HEK293 (cell line): ENCODE measurements at regions not wholly inside any gene's neighbourhood (a gene's known extent, or its start where the extent isn't known, plus 50 kb on each side); places are given as distances from the start of the nearest gene placed in this dataset.

Experiments used
- CTCF ChIA-PET: fragments of 350-600 bp; formaldehyde crosslinking; extraction: SDS; loops from one replicate; lab custom pipeline; 2021; ENCODE audit warnings: antibody characterized with exemption; lab: Yijun Ruan, JAX
- POLR2A ChIA-PET: fragments of 300-600 bp; formaldehyde crosslinking; extraction: SDS; loops from one replicate; lab custom pipeline; 2020; ENCODE audit warnings: antibody characterized with exemption, inconsistent platforms; lab: Yijun Ruan, JAX
- H3K27ac ChIP-seq: fragments of 200-500 bp; sonication (Bioruptor generic); 2 replicates; pipeline ENCODE4 v1.5.1; 2014; ENCODE audit warnings: low read depth, low read length, control low read depth, inconsistent platforms; ENCODE audit errors: extremely low read depth
- H3K36me3 ChIP-seq, 2 experiments: fragments of 200-500 bp in 1 of 2; sonication (Bioruptor generic) in 1 of 2; 1 replicate in 1 of 2; 2 replicates in 1 of 2; pipeline ENCODE4 v1.5.1; 2014 to 2017; ENCODE audit warnings: inconsistent platforms in 2 of 2, low read length in 2 of 2; ENCODE audit not compliant: control insufficient read depth in 2 of 2, insufficient read depth in 1 of 2
- H3K4me1 ChIP-seq: fragments of 200-500 bp; sonication (Bioruptor generic); 2 replicates; pipeline ENCODE4 v1.5.1; 2014; ENCODE audit warnings: mild to moderate bottlenecking, low read length, inconsistent platforms; ENCODE audit not compliant: control insufficient read depth, insufficient read depth
- H3K4me3 ChIP-seq: 2 replicates; pipeline ENCODE4 v1.5.1; 2011; ENCODE audit warnings: low read depth, mild to moderate bottlenecking, control low read depth, low read length, moderate library complexity
- H3K9me3 ChIP-seq: fragments of 200-500 bp; sonication (Bioruptor generic); 2 replicates; pipeline ENCODE4 v1.5.1; 2014; ENCODE audit warnings: low read depth, low read length, inconsistent platforms; ENCODE audit not compliant: control insufficient read depth, insufficient read depth
- GFI1B ChIP-seq: fragments of 450-650 bp; formaldehyde crosslinking; IDR thresholded peaks from 2 replicates; pipeline ENCODE4 v1.5.1; 2016; ENCODE audit warnings: missing biosample characterization, missing genetic modification characterization
- KLF8 ChIP-seq: fragments of 450-650 bp; formaldehyde crosslinking; IDR thresholded peaks from 2 replicates; pipeline ENCODE4 v1.5.1; 2016; ENCODE audit warnings: missing biosample characterization, missing genetic modification characterization
- OSR2 ChIP-seq: fragments of 450-650 bp; formaldehyde crosslinking; IDR thresholded peaks from 2 replicates; pipeline ENCODE4 v1.5.1; 2016; ENCODE audit warnings: missing biosample characterization, missing genetic modification characterization
- SCRT1 ChIP-seq: fragments of 450-650 bp; formaldehyde crosslinking; IDR thresholded peaks from 2 replicates; pipeline ENCODE4 v1.5.1; 2016; ENCODE audit warnings: missing biosample characterization, missing genetic modification characterization, borderline replicate concordance
- TRIM28 ChIP-seq: IDR thresholded peaks from 2 replicates; pipeline ENCODE4 v1.6.1; 2011; ENCODE audit warnings: low read length, control low read depth, borderline replicate concordance
- WT1 ChIP-seq: fragments of 450-650 bp; formaldehyde crosslinking; IDR thresholded peaks from 2 replicates; pipeline ENCODE4 v1.5.1; 2016; ENCODE audit warnings: missing biosample characterization, missing genetic modification characterization
- ZBTB1 ChIP-seq: fragments of 450-650 bp; formaldehyde crosslinking; IDR thresholded peaks from 2 replicates; pipeline ENCODE4 v1.5.1; 2016; ENCODE audit warnings: missing biosample characterization, missing genetic modification characterization
- ZNF138 ChIP-seq: fragments of 450-650 bp; formaldehyde crosslinking; IDR thresholded peaks from 2 replicates; pipeline ENCODE4 v1.5.1; 2016; ENCODE audit warnings: missing biosample characterization, missing genetic modification characterization, borderline replicate concordance
- ZNF148 ChIP-seq: fragments of 450-650 bp; formaldehyde crosslinking; IDR thresholded peaks from 2 replicates; pipeline ENCODE4 v1.5.0; 2017; ENCODE audit warnings: missing biosample characterization, missing genetic modification characterization, borderline replicate concordance
- ZNF16 ChIP-seq: fragments of 450-650 bp; formaldehyde crosslinking; IDR thresholded peaks from 2 replicates; pipeline ENCODE4 v1.5.1; 2016; ENCODE audit warnings: low read depth, missing biosample characterization, missing genetic modification characterization
- ZNF2 ChIP-seq: fragments of 450-650 bp; formaldehyde crosslinking; IDR thresholded peaks from 2 replicates; pipeline ENCODE4 v1.5.1; 2016; ENCODE audit warnings: missing biosample characterization, missing genetic modification characterization
- ZNF211 ChIP-seq: fragments of 450-650 bp; formaldehyde crosslinking; IDR thresholded peaks from 2 replicates; pipeline ENCODE4 v1.5.1; 2016; ENCODE audit warnings: low read depth, missing biosample characterization, missing genetic modification characterization
- ZNF280D ChIP-seq: fragments of 450-650 bp; formaldehyde crosslinking; IDR thresholded peaks from 2 replicates; pipeline ENCODE4 v1.5.1; 2016; ENCODE audit warnings: missing biosample characterization, missing genetic modification characterization
- ZNF335 ChIP-seq: fragments of 450-650 bp; formaldehyde crosslinking; conservative IDR thresholded peaks from 2 replicates; pipeline ENCODE4 v1.5.1; 2016; ENCODE audit warnings: missing biosample characterization, missing genetic modification characterization
- ZNF555 ChIP-seq: fragments of 450-650 bp; formaldehyde crosslinking; conservative IDR thresholded peaks from 2 replicates; pipeline ENCODE4 v1.5.1; 2017; ENCODE audit warnings: missing biosample characterization, mild to moderate bottlenecking, missing genetic modification characterization, inconsistent platforms
- ZNF560 ChIP-seq: fragments of 450-650 bp; formaldehyde crosslinking; IDR thresholded peaks from 2 replicates; pipeline ENCODE4 v1.5.1; 2017; ENCODE audit warnings: missing biosample characterization, missing genetic modification characterization, borderline replicate concordance
- ZNF747 ChIP-seq: fragments of 450-650 bp; formaldehyde crosslinking; IDR thresholded peaks from 2 replicates; pipeline ENCODE4 v1.5.1; 2016; ENCODE audit warnings: missing biosample characterization, missing genetic modification characterization
- ZNF785 ChIP-seq: fragments of 450-650 bp; formaldehyde crosslinking; IDR thresholded peaks from 2 replicates; pipeline ENCODE4 v1.5.1; 2016; ENCODE audit warnings: missing biosample characterization, missing genetic modification characterization
- TF ChIP-seq, protein P1 (sequence below): fragments of 450-650 bp; formaldehyde crosslinking; IDR thresholded peaks from 2 replicates; pipeline ENCODE4 v1.5.1; 2016; ENCODE audit warnings: missing biosample characterization, missing genetic modification characterization

GRCh38 chr6:19694697-19695096 lies 142.5 kb upstream of the ID4 start:
- H3K36me3 ChIP-seq, result no peaks in the 10 kb centered on the region
- no peak for TF ChIP-seq ZNF560 (tag by site-specific recombination)
- TF ChIP-seq ZNF148 (tag by site-specific recombination), result no peak
- no peak for TF ChIP-seq ZNF555 (tag by site-specific recombination)
- TF ChIP-seq WT1, result no peak
- no peak for TF ChIP-seq ZNF211 (tag by site-specific recombination)
- TF ChIP-seq, protein P1, sequence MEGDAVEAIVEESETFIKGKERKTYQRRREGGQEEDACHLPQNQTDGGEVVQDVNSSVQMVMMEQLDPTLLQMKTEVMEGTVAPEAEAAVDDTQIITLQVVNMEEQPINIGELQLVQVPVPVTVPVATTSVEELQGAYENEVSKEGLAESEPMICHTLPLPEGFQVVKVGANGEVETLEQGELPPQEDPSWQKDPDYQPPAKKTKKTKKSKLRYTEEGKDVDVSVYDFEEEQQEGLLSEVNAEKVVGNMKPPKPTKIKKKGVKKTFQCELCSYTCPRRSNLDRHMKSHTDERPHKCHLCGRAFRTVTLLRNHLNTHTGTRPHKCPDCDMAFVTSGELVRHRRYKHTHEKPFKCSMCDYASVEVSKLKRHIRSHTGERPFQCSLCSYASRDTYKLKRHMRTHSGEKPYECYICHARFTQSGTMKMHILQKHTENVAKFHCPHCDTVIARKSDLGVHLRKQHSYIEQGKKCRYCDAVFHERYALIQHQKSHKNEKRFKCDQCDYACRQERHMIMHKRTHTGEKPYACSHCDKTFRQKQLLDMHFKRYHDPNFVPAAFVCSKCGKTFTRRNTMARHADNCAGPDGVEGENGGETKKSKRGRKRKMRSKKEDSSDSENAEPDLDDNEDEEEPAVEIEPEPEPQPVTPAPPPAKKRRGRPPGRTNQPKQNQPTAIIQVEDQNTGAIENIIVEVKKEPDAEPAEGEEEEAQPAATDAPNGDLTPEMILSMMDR (tag by site-specific recombination), result no peak
- no peak for TF ChIP-seq SCRT1 (tag by site-specific recombination)
- TF ChIP-seq GFI1B (tag by site-specific recombination), result no peak
- no peak for TF ChIP-seq ZNF138 (tag by site-specific recombination)
- TF ChIP-seq ZNF747 (tag by site-specific recombination), result no peak
- no peak for TF ChIP-seq ZNF335
- no peak for TF ChIP-seq KLF8 (tag by site-specific recombination)
- no peak for TF ChIP-seq ZNF280D (tag by site-specific recombination)
- TF ChIP-seq ZNF16 (tag by site-specific recombination), result no peak
- no peak for TF ChIP-seq ZNF2 (tag by site-specific recombination)
- TF ChIP-seq OSR2 (tag by site-specific recombination), result no peak
- TF ChIP-seq TRIM28, result no peak
- CTCF ChIA-PET, result no interaction called here
- H3K27ac ChIP-seq, result no peak overlapping the region
- H3K9me3 ChIP-seq, result no peaks in the 10 kb centered on the region
- H3K4me3 ChIP-seq, result no peak overlapping the region
- H3K4me1 ChIP-seq, result no peaks in the 10 kb centered on the region
- POLR2A ChIA-PET, result no interaction called here

- H3K9me3 ChIP-seq, result no peaks in the 10 kb centered on the region
- no peaks in the 10 kb centered on the region for H3K4me1 ChIP-seq
- no peak overlapping the region for H3K4me3 ChIP-seq
- ChIA-PET CTCF (no interaction called here), POLR2A (no interaction called here)
- TF ChIP-seq ZNF785 (tag by site-specific recombination), result no peak
- TF ChIP-seq ZBTB1 (tag by site-specific recombination), result no peak
- no peak overlapping the region for H3K27ac ChIP-seq
- no peaks in the 10 kb centered on the region for H3K36me3 ChIP-seq
Measured at GRCh38 chr6:19697744-19698290, 139.4 kb upstream of the ID4 start.
